ENCODE measurements at regions not wholly inside any gene's neighbourhood (a gene's known extent, or its start where the extent isn't known, plus 50 kb on each side); places are given as distances from the start of the nearest gene placed in this dataset.

DNA sequence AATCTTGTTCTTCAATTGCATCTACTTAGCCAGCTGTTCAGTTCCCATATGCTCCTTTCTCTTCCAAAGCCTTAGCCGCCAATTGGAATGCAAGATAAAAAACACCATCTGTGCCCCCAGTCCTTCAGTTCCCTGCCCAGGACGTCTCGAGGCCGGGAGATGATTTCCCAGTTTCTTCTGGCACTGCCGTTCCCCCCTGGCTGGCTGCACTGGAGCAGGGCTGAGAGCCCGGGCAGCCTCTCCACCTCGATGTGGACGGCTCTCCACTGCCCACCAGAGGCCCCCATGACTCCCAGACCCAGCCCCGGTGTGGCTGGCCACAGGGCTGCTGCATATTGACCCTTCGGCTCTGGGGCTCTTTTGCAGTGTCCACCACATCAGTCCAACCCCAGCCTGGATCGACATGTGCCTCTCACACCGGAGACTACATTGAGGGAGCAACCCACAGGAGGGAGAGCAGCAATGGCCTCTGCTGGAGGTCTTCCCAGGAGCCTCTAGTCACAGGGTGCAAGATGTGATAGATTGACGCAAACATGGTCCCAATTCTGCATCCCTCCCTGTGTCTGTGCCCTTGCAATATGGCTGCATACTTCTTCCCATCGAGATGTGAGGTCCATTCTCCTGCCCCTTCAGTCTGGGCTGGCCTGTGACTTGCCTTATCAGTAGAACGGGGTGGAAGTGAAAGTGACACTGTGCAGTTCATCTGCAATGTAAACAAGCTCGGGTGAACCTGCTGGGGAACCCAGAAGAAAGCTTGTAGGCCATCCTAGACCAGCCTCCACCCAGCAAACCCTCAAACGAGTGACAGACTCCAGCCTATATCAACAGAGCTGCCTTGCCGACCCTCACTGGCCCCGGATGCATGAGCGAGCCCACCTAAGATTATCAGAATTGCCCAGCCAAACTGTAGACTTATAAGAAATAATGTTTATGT is 52.3 kb upstream of the PRR20G start:
- H3K9me3 Mint-ChIP-seq, result no peaks in the 10 kb centered on the region
- H3K27ac ChIP-seq (ENCODE audit: low read depth, low read length), result no peak overlapping the region
- H3K4me1 ChIP-seq (ENCODE audit: control insufficient read depth, insufficient read depth, low read length), result no peaks in the 10 kb centered on the region
- H3K9me3 ChIP-seq (ENCODE audit: control insufficient read depth, low read length), result no peaks in the 10 kb centered on the region
- no peaks in the 10 kb centered on the region for H3K4me1 Mint-ChIP-seq
- H3K27ac Mint-ChIP-seq, result no peak overlapping the region
- peaks cover 68% of the 10 kb centered on the region for H3K27me3 Mint-ChIP-seq (ENCODE audit: insufficient read depth)
- no peaks in the 10 kb centered on the region for H3K36me3 Mint-ChIP-seq (ENCODE audit: low read depth)
- TF ChIP-seq, protein P1, sequence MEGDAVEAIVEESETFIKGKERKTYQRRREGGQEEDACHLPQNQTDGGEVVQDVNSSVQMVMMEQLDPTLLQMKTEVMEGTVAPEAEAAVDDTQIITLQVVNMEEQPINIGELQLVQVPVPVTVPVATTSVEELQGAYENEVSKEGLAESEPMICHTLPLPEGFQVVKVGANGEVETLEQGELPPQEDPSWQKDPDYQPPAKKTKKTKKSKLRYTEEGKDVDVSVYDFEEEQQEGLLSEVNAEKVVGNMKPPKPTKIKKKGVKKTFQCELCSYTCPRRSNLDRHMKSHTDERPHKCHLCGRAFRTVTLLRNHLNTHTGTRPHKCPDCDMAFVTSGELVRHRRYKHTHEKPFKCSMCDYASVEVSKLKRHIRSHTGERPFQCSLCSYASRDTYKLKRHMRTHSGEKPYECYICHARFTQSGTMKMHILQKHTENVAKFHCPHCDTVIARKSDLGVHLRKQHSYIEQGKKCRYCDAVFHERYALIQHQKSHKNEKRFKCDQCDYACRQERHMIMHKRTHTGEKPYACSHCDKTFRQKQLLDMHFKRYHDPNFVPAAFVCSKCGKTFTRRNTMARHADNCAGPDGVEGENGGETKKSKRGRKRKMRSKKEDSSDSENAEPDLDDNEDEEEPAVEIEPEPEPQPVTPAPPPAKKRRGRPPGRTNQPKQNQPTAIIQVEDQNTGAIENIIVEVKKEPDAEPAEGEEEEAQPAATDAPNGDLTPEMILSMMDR (conservative IDR thresholded peaks at IDR 0.05), result peak; percentile 51
- no peak overlapping the region for H3K4me3 Mint-ChIP-seq
- H3K36me3 ChIP-seq (ENCODE audit: control insufficient read depth, insufficient read depth, low read length), result no peaks in the 10 kb centered on the region
- 72 to 82% methylated on average over 12 to 20 of the region's 20 CpGs for WGBS, 2 experiments (ENCODE audit: insufficient coverage in 1 of 2, insufficient read length in 1 of 2)
- no peak for DNase-seq
- H3K9ac ChIP-seq (ENCODE audit: extremely low read depth, low read length, poor library complexity, severe bottlenecking), result no peak overlapping the region
- no peak overlapping the region for H3K4me3 ChIP-seq (ENCODE audit: low read length)
- H3K27me3 ChIP-seq (ENCODE audit: control insufficient read depth, insufficient read depth, low read length, poor library complexity, severe bottlenecking), result peaks cover 5% of the 10 kb centered on the region

DNA sequence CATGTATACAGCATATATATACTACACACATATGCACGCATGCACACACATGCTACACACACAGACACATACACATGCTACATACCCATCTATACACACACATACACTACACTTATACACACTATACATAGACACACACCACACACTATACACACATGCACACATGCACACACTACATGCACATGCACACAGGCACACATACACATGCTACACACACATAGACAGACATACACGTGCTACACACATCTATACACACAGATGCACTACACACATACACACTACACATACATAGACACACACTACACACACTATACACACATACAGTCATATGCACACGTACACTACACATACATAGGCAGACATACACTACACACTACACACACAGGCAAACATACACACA is 51.2 kb upstream of the PRR20G start:
- Histone ChIP-seq H3K9ac (ENCODE audit: extremely low read depth, low read length, poor library complexity, severe bottlenecking) (no peak overlapping the region), H3K27ac (ENCODE audit: low read depth, low read length) (no peak overlapping the region), H3K4me1 (ENCODE audit: control insufficient read depth, insufficient read depth, low read length) (no peaks in the 10 kb centered on the region), H3K36me3 (ENCODE audit: control insufficient read depth, insufficient read depth, low read length) (no peaks in the 10 kb centered on the region), H3K4me3 (ENCODE audit: low read length) (no peak overlapping the region), H3K9me3 (ENCODE audit: control insufficient read depth, low read length) (no peaks in the 10 kb centered on the region), H3K27me3 (ENCODE audit: control insufficient read depth, insufficient read depth, low read length, poor library complexity, severe bottlenecking) (peaks cover 5% of the 10 kb centered on the region)
- H3K9me3 Mint-ChIP-seq, result peaks cover 10% of the 10 kb centered on the region
- peaks cover 70% of the 10 kb centered on the region for H3K27me3 Mint-ChIP-seq (ENCODE audit: insufficient read depth)
- H3K4me3 Mint-ChIP-seq, result no peak overlapping the region
- no peaks in the 10 kb centered on the region for H3K4me1 Mint-ChIP-seq
- WGBS, 2 experiments (ENCODE audit: insufficient coverage in 1 of 2, insufficient read length in 1 of 2), result 59 to 71% methylated on average over 3 of the region's 3 CpGs
- DNase-seq, result no peak
- TF ChIP-seq, protein P1 (conservative IDR thresholded peaks at IDR 0.05), result no peak
- H3K27ac Mint-ChIP-seq, result no peak overlapping the region
- H3K36me3 Mint-ChIP-seq (ENCODE audit: low read depth), result no peaks in the 10 kb centered on the region

- H3K4me3 ChIP-seq (ENCODE audit: low read length), result no peak overlapping the region
- H3K4me1 ChIP-seq (ENCODE audit: control insufficient read depth, insufficient read depth, low read length), result no peaks in the 10 kb centered on the region
- Mint-ChIP-seq H3K36me3 (ENCODE audit: low read depth) (no peaks in the 10 kb centered on the region), H3K27ac (no peak overlapping the region), H3K9me3 (peaks cover 13% of the 10 kb centered on the region), H3K27me3 (ENCODE audit: insufficient read depth) (peaks cover 65% of the 10 kb centered on the region), H3K4me3 (peak overlapping the region; percentile 20), H3K4me1 (no peaks in the 10 kb centered on the region)
- no peaks in the 10 kb centered on the region for H3K9me3 ChIP-seq (ENCODE audit: control insufficient read depth, low read length)
- H3K36me3 ChIP-seq (ENCODE audit: control insufficient read depth, insufficient read depth, low read length), result no peaks in the 10 kb centered on the region
- 67 to 79% methylated on average over 14 to 52 of the region's 52 CpGs for WGBS, 2 experiments (ENCODE audit: insufficient coverage in 1 of 2, insufficient read length in 1 of 2)
- H3K27me3 ChIP-seq (ENCODE audit: control insufficient read depth, insufficient read depth, low read length, poor library complexity, severe bottlenecking), result peaks cover 5% of the 10 kb centered on the region
- no peak overlapping the region for H3K9ac ChIP-seq (ENCODE audit: extremely low read depth, low read length, poor library complexity, severe bottlenecking)
- DNase-seq, result no peak
- TF ChIP-seq, protein P1 (conservative IDR thresholded peaks at IDR 0.05), result no peak
- no peak overlapping the region for H3K27ac ChIP-seq (ENCODE audit: low read depth, low read length)
Measured at GRCh38 chr3:127337911-127338531, 50.2 kb upstream of the PRR20G start.
